Smooth muscle cell (in vitro differentiated cells): ENCODE measurements at regions not wholly inside any gene's neighbourhood (a gene's known extent, or its start where the extent isn't known, plus 50 kb on each side); places are given as distances from the start of the nearest gene placed in this dataset.
"Not testable (repeated sequence)": the region's sequence is repeated elsewhere in the genome, so short reads cannot be mapped to it uniquely, and the experiment has no call there.

ENCODE experiments used
- DNase-seq: peaks from one replicate; lab custom pipeline; 2025; ENCODE audit not compliant: unreplicated experiment; lab: John Stamatoyannopoulos, UW
- H2AFZ ChIP-seq: fragments of 200-600 bp; sonication (generic); 2 replicates; pipeline ENCODE4 v1.6.0; 2016; ENCODE audit warnings: antibody characterized with exemption, low read depth, mild to moderate bottlenecking
- H3F3A ChIP-seq: fragments of 200-600 bp; sonication (generic); 2 replicates; pipeline ENCODE4 v1.6.0; 2017; ENCODE audit warnings: antibody characterized with exemption, low read depth
- H3K27ac ChIP-seq: fragments of 200-600 bp; sonication (generic); 2 replicates; pipeline ENCODE4 v1.5.1; 2016; ENCODE audit warnings: low read depth, mild to moderate bottlenecking
- H3K27me3 ChIP-seq: fragments of 200-600 bp; sonication (generic); 2 replicates; pipeline ENCODE4 v1.6.1; 2016; ENCODE audit warnings: low read depth, mild to moderate bottlenecking
- H3K36me3 ChIP-seq: fragments of 200-600 bp; sonication (generic); 2 replicates; pipeline ENCODE4 v1.5.1; 2016; ENCODE audit warnings: low read depth
- H3K4me1 ChIP-seq: fragments of 200-600 bp; sonication (generic); 2 replicates; pipeline ENCODE4 v1.5.1; 2016; ENCODE audit warnings: low read depth
- H3K4me2 ChIP-seq: fragments of 200-600 bp; sonication (generic); 2 replicates; pipeline ENCODE4 v1.6.0; 2016; ENCODE audit warnings: mild to moderate bottlenecking
- H3K4me3 ChIP-seq: fragments of 200-600 bp; sonication (generic); 2 replicates; pipeline ENCODE4 v1.5.1; 2016; ENCODE audit warnings: mild to moderate bottlenecking
- H3K79me2 ChIP-seq: fragments of 200-600 bp; sonication (generic); 2 replicates; pipeline ENCODE4 v1.6.0; 2016; ENCODE audit warnings: low read depth, mild to moderate bottlenecking
- H3K9ac ChIP-seq: fragments of 200-600 bp; sonication (generic); 2 replicates; pipeline ENCODE4 v1.6.0; 2016; ENCODE audit warnings: low read depth
- H3K9me3 ChIP-seq: fragments of 200-600 bp; sonication (generic); replicated peaks from 2 replicates; pipeline ENCODE4 v1.5.1; 2016; ENCODE audit warnings: low read depth
- H4K20me1 ChIP-seq: fragments of 200-600 bp; sonication (generic); 2 replicates; pipeline ENCODE4 v1.6.0; 2016; ENCODE audit warnings: low read depth
- CTCF ChIP-seq: fragments of 200-600 bp; sonication (generic); IDR thresholded peaks from 2 replicates; pipeline ENCODE4 v1.5.1; 2017; ENCODE audit warnings: borderline replicate concordance, mild to moderate bottlenecking, antibody characterized with exemption; ENCODE audit not compliant: insufficient read depth, poor library complexity, severe bottlenecking
- WGBS: methylation state at CpG from one replicate; pipeline ENCODE4 v1.1.7; 2016; ENCODE audit warnings: low lambda C conversion rate; 5-methylcytosine and 5-hydroxymethylcytosine counted together

- 95% methylated on average over 5 of the region's 5 CpGs for WGBS
- Histone ChIP-seq H3K27me3 (no peaks in the 10 kb centered on the region), H4K20me1 (no peaks in the 10 kb centered on the region), H3K4me3 (no peak overlapping the region), H3K9me3 (no peaks in the 10 kb centered on the region), H3F3A (no peaks in the 10 kb centered on the region), H3K79me2 (no peaks in the 10 kb centered on the region), H2AFZ (no peak overlapping the region), H3K9ac (no peak overlapping the region), H3K4me1 (no peaks in the 10 kb centered on the region), H3K4me2 (no peak overlapping the region), H3K27ac (no peak overlapping the region), H3K36me3 (no peaks in the 10 kb centered on the region)
- TF ChIP-seq CTCF: no peak
- no peak for DNase-seq
Observed at GRCh38 chr1:88341447-88341846, 342.6 kb upstream of the PKN2 start.

- not testable (repeated sequence) for H3K4me2 ChIP-seq, H3K9me3 ChIP-seq, H3F3A ChIP-seq, H3K9ac ChIP-seq, DNase-seq, H3K27ac ChIP-seq, H3K36me3 ChIP-seq, H3K79me2 ChIP-seq, H3K27me3 ChIP-seq, H3K4me3 ChIP-seq, H3K4me1 ChIP-seq, H2AFZ ChIP-seq, H4K20me1 ChIP-seq
- 80% methylated on average over 16 of the region's 16 CpGs for WGBS
Observed at GRCh38 chr1:88342081-88342480, 342.0 kb upstream of the PKN2 start.

DNA sequence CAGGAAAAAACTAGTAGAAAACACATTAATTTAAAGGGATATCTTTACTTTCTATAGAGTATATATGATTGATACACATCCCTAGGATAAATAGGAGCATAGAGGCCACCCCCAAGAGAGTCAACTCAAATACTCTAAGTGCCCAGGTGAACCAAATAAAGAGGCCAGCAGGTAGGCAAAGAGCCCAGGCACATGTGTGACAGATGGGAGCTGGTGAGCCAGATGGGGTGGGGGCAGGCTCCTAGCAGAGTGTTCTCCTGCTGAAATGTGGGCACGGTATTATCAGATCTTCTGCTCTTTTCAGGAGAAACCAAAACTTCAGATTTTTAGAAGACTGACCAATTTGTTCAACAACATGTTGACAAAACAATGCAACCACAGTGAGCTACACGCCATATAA lies 333.4 kb upstream of the PKN2 start:
- no peaks in the 10 kb centered on the region for H3F3A ChIP-seq
- H3K4me3 ChIP-seq: no peak overlapping the region
- DNase-seq: no peak
- H4K20me1 ChIP-seq: no peaks in the 10 kb centered on the region
- no peak for TF ChIP-seq CTCF
- H3K79me2 ChIP-seq: no peaks in the 10 kb centered on the region
- no peak overlapping the region for H3K27ac ChIP-seq
- H2AFZ ChIP-seq: no peak overlapping the region
- H3K9ac ChIP-seq: no peak overlapping the region
- no peaks in the 10 kb centered on the region for H3K27me3 ChIP-seq
- no peaks in the 10 kb centered on the region for H3K4me1 ChIP-seq
- no peaks in the 10 kb centered on the region for H3K9me3 ChIP-seq
- no peaks in the 10 kb centered on the region for H3K36me3 ChIP-seq
- 96% methylated on average over 2 of the region's 2 CpGs for WGBS
- no peak overlapping the region for H3K4me2 ChIP-seq

DNA sequence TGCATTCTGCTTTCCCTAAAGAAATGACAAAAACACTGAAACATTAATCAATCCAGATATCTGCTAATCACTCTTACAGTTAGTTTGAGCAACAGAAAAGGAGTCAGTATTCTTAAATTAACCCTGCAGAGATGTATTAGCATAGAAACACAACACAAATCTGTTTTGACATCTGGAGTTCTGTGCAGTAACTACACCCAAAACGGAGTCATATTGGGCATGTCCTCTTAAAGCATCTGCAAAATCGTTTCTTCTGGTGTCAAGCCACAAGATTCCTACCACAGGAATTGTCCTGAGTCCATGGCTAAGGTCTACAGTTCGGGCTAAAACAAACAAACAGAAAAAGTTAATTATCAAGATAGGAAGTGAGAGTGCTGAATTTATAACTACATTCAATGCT lies 332.1 kb upstream of the PKN2 start:
- H3K36me3 ChIP-seq: no peaks in the 10 kb centered on the region
- H3K27me3 ChIP-seq: no peaks in the 10 kb centered on the region
- H3K79me2 ChIP-seq: no peaks in the 10 kb centered on the region
- H3K9me3 ChIP-seq: no peaks in the 10 kb centered on the region
- DNase-seq: no peak
- H3K27ac ChIP-seq: no peak overlapping the region
- no peak overlapping the region for H3K4me3 ChIP-seq
- no peaks in the 10 kb centered on the region for H3K4me1 ChIP-seq
- H3K4me2 ChIP-seq: no peak overlapping the region
- no peak overlapping the region for H3K9ac ChIP-seq
- TF ChIP-seq CTCF: no peak
- no peaks in the 10 kb centered on the region for H4K20me1 ChIP-seq
- no peaks in the 10 kb centered on the region for H3F3A ChIP-seq
- 50% methylated on average over 3 of the region's 3 CpGs for WGBS
- no peak overlapping the region for H2AFZ ChIP-seq
